ENCODE measurements at regions not wholly inside any gene's neighbourhood (a gene's known extent, or its start where the extent isn't known, plus 50 kb on each side); places are given as distances from the start of the nearest gene placed in this dataset.

DNA sequence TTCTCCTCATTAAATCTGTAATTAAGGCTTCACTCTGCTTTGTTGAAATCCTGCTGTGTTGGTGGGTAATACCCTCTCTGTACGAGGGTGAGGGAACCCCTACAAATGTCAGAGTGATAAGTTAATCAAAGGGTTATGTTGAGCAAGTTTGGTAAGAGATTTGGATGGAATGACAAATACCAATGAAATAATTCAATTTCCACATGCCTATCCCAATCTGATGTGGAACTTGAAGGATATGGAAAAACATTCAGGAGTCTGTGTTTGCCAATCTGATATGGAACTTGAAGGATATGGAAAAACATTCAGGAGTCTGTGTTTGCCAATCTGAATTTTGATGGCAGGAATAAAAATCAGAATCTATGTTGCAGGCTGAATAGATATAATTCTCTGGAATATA, 910.2 kb downstream of the TUSC7 start:
- no peak for FAIRE-seq

DNA sequence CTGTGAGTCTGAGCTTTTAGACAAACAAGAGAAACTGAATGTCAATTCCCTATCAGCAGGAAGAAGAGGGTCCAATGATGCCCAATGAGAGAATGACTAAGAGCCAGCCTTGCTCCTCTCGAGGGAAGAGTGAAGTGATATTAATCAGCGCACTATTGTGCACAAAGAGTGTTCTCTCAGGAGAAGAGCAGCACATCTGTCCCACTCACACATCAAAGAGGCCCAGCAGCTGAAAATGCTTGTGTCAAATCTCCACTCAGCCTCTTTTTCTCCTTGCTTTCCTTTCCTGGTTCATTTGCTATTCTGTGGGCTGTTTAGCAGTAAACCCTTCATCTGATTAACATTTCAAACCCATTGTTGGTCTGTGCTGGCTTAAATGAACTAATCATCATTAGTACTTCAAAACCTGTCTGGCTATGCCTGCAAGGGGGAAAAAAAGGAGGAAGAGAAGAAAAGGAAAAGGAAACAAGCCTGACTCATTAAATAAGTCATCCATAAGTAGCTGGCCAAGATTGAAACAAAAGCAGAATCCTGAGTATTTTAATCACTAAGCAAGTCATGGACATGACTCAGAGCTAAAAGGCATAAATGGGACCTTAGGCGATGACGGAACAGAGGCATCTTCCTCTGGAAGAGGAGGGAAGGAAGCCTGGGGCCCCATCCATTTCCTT, 912.7 kb downstream of the TUSC7 start:
- DNase-seq (ENCODE audit: low spot score in 2 of 2) (no peak), FAIRE-seq (no peak)

More for the DNA sequence above, 910.2 kb downstream of the TUSC7 start:
- DNase-seq (ENCODE audit: low spot score in 2 of 2): no peak

DNA sequence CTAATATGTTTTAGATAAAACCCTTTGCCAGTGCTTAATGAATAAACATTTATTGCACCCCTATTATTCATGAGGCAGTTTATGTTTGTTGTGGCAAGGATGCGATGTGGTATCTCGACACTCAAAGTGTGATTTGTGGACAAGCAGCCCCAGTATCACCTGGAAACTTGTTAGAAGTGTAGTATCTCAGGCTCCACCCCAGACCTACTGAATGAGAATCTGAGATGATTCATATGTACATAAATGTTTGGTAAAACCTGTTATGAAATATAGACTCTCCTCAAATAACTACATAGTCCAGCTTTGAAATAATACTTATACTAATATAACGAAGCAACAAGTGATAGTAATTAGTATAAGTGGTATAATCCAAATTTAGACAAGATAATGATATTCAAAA, 914.8 kb downstream of the TUSC7 start:
- FAIRE-seq: no peak
- DNase-seq (ENCODE audit: low spot score in 2 of 2): no peak

DNA sequence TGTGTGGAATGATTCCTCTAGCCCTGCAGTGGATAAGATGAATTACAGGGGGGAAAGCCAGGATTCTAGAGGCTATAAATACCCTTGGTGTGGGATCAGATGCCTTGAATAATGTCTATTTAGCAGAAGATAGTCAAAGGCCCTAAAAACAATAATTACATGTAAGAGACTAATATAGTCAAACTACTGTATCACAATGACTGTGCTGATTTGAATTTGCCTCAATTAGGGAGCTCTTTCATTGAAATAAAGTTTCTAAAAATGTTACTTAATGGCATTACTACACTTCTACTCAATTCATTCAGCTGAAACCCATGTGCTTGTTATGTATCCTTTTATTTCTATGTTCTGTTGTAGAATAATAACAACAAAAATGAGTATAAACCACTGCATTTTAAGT, 915.6 kb downstream of the TUSC7 start:
- DNase-seq (ENCODE audit: low spot score in 2 of 2): no peak
- no peak for FAIRE-seq

DNA sequence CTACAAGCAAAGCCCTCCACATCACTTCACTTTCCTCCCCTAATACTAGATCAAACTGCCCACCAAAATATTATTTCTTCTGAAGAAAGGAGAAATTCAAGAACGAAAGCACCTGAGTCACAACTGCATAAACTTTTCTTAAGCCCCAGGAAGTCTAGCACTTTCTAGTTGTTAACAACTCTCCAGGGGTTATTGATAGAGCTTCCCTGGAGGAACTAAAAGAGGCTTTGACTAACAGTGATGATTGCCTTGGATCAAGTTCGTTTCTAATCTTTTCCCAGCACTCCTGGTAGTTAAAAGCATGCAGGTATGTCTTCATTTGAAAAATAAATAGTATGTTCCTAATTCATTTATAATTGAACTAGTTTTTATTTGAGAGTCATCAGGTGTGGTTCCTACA, 917.0 kb downstream of the TUSC7 start:
- FAIRE-seq: no peak
- no peak for DNase-seq (ENCODE audit: low spot score in 2 of 2)

DNA sequence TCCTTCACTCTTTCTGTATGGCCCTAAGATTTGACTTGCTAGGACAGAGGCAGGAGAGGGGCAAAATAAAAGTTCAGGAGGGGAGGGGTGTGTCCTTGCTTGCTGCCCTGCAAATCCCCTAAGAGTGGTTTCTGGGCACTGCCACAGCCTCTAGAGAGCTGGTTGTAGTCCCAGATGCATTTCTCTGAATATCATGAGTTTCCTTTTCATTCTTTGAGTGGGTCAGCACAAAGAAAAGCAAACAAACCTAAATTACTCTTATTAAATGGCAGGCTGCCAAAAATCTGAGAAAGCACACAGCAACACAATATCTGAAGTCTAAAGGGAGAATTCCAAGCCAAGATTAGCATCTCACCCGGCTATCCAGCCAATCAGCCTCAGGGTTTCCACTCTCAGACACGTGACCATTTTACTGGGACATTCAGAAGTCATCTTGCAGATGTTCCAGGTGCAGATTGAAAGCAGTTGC, 919.3 kb downstream of the TUSC7 start:
- peak; percentile 7 to 15 for DNase-seq (ENCODE audit: low spot score in 2 of 2)
- FAIRE-seq: no peak

DNA sequence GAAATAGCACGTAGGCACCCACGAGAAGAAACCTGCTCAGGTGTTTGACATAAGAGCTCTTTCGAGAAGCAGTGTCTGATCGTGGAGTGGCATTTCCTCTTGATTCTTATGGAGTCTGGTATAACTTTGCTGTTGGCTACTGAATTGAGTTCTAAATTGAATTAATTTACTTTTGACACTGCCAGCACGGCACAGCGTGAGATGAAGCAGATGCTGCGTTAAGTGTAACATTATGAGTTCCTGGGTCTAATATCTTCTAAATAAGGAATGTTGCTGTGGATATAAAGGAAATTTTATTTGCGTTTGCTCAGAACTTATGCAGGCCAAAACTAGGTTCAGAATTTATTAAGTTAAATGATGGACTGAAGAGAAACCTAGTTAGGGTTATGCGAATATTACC, 919.9 kb downstream of the TUSC7 start:
- no peak for DNase-seq (ENCODE audit: low spot score in 2 of 2)
- FAIRE-seq: no peak

DNA sequence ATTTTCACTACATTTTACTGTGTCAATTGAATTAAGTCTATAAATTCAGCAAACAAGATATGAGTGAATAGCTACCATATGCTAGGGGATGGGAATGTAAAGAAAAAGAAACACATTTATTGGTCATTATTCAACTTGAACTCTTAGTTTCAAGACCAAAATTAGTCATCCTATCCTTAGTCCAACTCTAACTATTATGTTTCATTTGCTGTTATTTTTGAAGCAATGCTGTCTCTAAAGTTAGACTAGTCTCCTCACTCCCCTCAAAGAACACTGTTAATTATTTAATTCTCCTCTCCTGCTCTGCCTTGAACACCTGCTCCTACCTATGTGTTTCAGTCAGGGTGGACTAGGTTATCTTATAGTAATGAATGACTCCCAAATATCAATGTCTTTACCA, 920.9 kb downstream of the TUSC7 start:
- FAIRE-seq: no peak

DNA sequence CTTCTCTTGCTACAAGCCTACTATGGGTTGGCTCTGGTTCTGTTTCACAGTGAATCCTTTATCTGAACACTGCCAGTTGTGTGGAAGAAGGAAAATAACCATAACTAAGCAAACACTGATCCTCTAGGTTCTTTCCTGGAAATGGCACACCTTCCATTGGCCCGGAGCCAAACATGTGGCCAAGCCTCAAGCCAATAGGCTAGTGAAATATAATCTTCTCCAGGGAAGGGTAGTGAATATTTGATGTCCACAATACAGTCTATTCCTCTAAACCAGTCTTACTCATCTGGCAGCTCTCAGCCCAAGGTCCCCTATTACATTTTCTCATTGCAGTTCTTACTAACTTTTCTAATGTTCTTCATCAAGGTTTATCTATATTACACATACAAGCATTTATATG, 921.3 kb downstream of the TUSC7 start:
- DNase-seq (ENCODE audit: low spot score in 2 of 2) (no peak), FAIRE-seq (no peak)

More for the DNA sequence above, 920.9 kb downstream of the TUSC7 start:
- DNase-seq (ENCODE audit: low spot score in 2 of 2): no peak

DNA sequence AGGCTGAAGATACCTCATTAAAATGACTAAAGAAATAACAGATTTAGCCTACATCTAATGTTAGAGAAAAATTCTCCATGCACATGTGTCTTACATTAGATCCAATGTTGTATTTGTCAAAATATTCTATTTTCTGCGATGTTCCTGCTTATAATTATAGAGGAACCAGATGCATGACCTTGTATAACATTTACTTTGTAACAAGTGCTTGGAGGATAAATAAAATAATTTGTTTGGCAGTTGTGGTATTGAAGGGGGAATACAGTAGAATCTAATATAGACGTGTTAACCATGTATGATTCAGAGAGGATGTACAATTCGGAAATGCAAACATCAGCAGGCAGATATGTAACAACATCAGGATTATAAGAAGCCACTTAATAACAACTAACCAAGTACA, 922.2 kb downstream of the TUSC7 start:
- FAIRE-seq (no peak), DNase-seq (ENCODE audit: low spot score in 2 of 2) (no peak)

DNA sequence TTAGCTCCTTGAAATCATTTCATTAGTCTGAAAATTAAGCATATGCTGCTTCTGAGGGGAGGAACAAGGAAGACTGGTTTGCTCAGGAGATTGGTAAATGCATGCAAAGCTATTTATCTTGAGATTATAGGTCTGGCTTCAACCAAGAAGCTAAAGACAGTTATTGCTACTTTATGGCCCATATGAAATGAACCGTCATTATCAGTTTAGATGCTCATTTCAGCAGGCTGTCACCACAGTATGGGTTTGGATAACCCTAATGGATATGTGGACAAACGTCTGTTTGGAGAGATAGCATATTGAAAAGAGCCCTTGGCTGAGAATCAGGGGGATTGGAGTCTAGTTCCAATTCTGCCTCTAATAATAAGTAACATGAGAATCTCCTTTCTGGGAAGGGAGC, 922.6 kb downstream of the TUSC7 start:
- DNase-seq (ENCODE audit: low spot score in 2 of 2) (no peak), FAIRE-seq (no peak)

DNA sequence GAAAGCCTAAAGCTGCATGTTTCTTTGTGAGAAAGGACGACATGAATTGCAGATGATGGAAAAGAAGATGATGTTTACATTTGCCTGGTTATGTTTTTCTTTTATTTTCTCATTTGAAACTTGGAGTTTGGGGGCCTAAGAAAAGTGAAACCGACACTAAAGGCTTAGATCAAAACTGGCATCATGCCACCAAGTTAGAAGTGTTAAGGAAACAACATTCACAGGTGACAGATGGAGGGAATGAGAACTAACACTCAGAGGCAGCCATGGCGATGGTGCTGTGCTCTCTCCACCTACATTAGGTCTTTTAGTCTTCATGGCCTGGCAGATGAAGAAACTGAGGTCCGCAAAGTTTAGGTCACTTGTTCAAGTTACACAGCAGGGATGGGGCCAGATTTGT, 923.6 kb downstream of the TUSC7 start:
- DNase-seq (ENCODE audit: low spot score in 2 of 2) (no peak), FAIRE-seq (no peak)

DNA sequence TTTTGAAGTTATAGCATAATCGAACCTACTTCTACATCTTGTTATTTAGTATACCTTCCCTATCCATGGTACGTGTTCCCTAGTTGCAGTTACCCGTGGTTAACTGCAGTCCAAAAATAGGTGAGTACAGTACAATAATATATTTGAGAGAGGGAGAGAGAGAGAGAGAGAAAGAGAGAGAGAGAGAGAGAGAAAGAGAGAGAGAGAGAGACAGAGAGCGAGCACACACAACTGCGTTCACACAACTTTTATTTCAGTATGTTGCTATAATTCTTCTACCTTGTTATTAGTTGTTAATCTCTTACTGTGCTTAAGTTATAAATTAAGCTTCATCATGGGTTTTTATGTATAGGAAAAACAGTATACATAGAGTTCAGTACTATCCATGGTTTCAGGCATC, 928.1 kb downstream of the TUSC7 start:
- DNase-seq (ENCODE audit: low spot score in 2 of 2) (no peak), FAIRE-seq (no peak)

DNA sequence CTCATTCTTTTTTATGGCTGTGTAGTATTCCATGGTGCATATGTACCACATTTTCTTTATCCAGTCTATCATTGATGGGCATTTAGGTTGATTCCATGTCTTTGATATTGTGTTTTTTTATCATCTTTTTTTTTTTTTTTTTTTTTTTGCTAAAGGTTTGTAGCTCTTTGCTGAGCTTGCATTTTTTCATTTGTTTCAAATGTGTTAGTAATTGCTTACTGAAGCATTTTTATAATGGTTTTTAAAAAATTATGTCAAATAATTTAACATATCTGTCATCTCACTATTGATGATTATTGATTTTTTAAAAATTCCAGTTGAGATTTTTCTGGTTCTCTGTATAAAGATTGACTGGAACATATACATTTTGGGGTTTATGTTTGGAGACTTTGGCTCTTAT, 934.6 kb downstream of the TUSC7 start:
- FAIRE-seq (no peak), DNase-seq (ENCODE audit: low spot score in 2 of 2) (no peak)

DNA sequence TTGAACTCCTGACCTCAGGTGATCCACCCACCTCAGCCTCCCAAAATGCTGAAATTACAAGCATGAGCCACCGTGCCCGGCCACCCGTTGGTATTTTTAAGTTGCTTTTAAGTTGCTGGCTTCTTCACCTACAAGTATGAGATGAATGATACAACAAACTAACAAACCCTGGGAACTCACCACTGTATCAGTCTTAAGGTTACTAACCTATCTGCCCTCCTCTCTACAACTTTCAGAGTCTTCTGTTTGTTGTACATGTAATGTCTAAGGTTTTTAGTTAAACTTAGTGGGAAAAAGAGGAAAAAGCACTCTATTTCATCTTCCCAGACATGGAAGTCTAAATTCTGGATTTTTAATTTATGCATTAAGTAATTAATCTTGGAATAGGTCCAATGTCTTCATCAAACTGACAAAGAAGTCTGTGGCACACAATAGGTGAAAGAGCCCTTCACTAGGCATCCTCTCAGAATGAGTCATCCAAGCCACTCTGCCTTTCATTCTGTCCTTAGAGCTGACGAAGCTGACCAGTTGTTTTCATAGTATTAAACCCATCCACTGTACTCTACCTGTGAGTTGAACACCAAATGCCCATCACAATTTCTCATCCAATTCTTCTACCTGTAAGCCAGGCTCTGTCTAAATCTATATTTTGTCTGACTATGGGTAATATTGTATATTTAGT, 936.1 kb downstream of the TUSC7 start:
- DNase-seq (ENCODE audit: low spot score in 2 of 2) (no peak), FAIRE-seq (no peak)

DNA sequence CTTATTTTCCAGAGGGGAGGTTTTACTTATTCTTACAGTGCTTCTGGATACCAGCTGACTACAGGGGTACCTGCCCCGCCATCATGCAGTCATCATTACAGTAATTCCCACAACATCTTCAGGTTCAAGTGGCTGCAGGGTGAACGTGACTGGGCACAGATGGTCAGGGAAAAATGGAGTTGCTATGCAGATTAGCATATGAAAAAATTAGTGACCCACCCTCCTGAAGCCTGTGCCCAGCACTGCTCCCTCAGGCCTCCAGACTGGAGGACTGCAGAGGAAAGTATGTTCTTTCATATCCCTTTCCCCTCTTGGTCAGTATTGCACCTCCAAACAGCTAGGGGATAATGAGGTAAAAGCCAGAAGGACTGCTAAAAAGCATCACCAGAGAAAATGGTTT, 937.9 kb downstream of the TUSC7 start:
- DNase-seq (ENCODE audit: low spot score in 2 of 2) (no peak), FAIRE-seq (no peak)

DNA sequence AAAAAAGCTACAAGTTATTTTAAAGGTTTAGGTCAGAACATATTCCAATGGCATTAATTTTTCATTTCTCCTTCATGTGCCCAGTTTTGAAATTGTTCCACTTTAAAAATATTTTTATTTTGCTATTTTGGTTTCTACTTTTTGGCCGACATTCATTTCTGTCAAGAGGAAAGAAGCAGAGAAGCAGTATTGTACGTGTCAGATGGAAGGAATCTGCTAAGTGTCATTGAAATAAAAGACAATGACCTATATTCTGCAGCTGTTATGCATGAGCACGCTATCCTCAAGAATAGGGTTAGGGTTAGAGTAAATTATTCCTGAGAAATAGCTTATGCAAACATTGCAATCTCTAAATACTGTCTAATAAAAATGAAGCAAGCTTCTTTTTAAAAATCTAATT, 941.7 kb downstream of the TUSC7 start:
- FAIRE-seq (no peak), DNase-seq (ENCODE audit: low spot score in 2 of 2) (no peak)

DNA sequence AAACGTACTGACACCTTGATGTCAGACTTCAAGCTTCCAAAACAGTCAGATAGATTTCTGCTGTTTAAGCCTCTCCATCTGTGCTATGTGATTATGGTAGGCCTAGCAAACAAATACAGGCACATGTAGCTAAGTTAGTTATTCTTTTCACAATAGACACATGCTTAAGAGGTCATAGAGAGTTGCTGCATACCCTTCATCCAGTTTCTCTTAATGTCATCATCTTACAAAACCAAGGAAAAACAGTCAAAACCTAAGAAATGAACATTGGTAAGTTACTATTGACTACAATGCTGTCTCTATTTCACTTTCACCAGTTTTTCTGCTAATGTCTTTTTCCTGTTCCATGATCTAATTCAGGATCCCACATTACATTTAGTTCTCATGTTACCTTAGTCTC, 946.8 kb downstream of the TUSC7 start:
- no peak for DNase-seq (ENCODE audit: low spot score in 2 of 2)
- no peak for FAIRE-seq

DNA sequence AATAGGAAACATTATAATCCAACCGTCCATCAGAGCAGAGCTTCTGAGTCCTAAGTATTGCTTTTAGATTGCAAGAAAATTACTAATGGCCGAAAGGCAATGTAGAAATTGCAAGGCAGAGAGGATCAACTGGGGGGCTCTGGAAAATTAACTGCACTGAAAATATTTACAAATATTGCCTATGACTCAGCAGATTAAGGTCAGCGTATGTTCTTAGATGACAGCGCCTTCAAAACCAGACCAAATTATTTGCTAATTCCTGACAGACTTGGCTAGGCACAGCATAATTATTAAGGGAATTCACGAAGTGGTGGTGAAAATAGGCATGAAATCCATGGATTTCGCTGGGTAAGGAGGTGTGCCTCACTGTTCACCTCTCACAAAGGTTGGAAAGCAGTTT, 947.7 kb downstream of the TUSC7 start:
- no peak for FAIRE-seq

DNA sequence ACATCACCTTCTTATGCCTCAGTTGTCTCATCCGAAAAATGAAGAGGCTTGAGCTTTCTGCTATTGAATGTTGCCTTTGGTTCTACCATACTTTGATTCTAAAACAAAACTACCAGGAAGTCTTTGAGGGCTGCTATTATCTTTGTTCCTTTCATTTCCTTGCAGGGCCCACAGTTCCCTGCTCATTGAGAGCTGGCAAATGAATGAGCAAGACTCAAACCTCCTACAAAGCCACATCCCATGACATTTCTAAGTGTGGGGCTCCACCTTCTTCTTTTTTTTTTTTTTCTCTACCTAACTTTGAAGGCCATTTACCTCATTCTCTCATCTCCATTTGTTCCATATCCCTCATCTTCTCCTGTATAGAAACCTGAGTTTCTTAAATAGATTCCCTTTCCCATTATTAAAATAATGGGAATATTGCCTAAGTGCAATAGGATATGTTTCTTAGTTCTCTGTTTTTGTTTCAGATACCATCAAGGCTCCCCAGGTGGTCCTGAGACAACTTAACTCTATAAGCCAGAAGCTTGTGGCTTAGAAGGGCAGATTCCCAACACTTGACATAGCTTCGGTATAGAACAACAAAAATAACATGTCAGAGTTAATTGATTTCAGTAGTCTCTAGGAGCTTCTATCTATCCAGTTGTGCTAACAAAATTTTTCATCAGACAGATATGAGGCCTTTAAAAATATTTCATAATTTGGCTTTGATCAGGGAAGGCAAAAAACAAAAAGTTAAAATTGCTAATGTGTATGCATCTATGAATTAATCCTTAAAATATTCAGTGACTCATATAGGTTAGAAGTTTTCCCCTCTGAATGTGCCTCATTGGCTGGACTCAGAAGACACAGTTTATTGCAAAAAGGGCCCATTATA, 951.6 kb downstream of the TUSC7 start:
- DNase-seq (ENCODE audit: low spot score in 2 of 2) (no peak), FAIRE-seq (no peak)

More for the DNA sequence above, 947.7 kb downstream of the TUSC7 start:
- no peak for DNase-seq (ENCODE audit: low spot score in 2 of 2)

DNA sequence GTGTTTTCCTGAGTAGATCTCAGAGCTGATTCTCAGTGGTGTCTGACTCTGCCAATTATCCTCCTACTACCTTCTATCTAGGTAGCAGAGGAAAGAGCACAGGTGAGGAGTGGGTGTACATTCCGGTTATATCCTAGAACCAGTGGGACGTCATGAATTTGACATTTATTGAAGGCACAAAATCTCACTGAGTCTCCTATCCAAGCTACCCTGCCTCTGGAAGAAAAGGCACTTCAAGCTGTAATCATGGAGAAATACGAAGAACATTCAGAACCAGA, 952.2 kb downstream of the TUSC7 start:
- FAIRE-seq: no peak

DNA sequence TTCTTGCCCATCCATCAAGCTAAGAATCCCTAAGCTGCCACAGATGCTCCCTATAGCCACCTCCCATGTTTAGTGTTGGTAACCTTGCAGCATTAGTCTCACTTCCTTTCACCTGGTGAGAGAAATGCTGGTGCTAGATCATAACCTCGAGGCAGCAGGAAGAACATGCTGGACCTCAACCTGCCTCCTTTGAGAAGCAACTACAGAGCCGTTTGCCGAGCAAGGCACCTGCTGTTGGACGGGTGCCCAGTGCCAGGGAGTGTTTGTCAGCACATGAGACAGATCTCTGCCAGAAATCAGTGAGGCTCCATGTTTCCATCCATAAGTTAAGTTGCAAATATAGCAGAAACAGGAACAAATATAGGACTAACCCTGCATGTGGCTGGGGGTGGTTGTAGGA, 955.7 kb downstream of the TUSC7 start:
- FAIRE-seq (no peak), DNase-seq (ENCODE audit: low spot score in 2 of 2) (no peak)

More for the DNA sequence above, 952.2 kb downstream of the TUSC7 start:
- no peak for DNase-seq (ENCODE audit: low spot score in 2 of 2)

All from frontal cortex (tissue), 3 donors.